Activated naive CD4-positive, alpha-beta T cell treated with anti-CD3 and anti-CD28 coated beads for 36 hours (primary cell): ENCODE measurements at regions not wholly inside any gene's neighbourhood (a gene's known extent, or its start where the extent isn't known, plus 50 kb on each side); places are given as distances from the start of the nearest gene placed in this dataset.

ENCODE experiments used
- CTCF ChIA-PET: fragments of 350-600 bp; sonication (Branson Sonifier 250); formaldehyde crosslinking; loops from one replicate; lab custom pipeline; 2021; ENCODE audit warnings: antibody characterized with exemption; lab: Charles Lee
- DNase-seq: peaks from one replicate; pipeline ENCODE4 v3.0.0-alpha.2; 2020
- H3K27ac Mint-ChIP-seq: one replicate; pipeline ENCODE4 v1.8.0; 2021; ENCODE audit warnings: mild to moderate bottlenecking, mixed read lengths
- H3K27me3 Mint-ChIP-seq: one replicate; pipeline ENCODE4 v1.8.0; 2021; ENCODE audit warnings: low read depth, mixed read lengths
- H3K36me3 Mint-ChIP-seq: one replicate; pipeline ENCODE4 v1.8.0; 2021; ENCODE audit warnings: low read depth, mixed read lengths
- H3K4me1 Mint-ChIP-seq: one replicate; pipeline ENCODE4 v1.8.0; 2021; ENCODE audit warnings: low read depth, mixed read lengths
- H3K4me3 Mint-ChIP-seq: one replicate; pipeline ENCODE4 v1.8.0; 2021; ENCODE audit warnings: mild to moderate bottlenecking, moderate library complexity, mixed read lengths
- H3K9me3 Mint-ChIP-seq: one replicate; pipeline ENCODE4 v1.8.0; 2021; ENCODE audit warnings: mixed read lengths
- intact Hi-C: fragments of 100-400 bp; cut with micrococcal nuclease; formaldehyde crosslinking; loops from one replicate; pipeline ENCODE4 v1.15.1; 2023

- intact Hi-C loops, result no loop called here
- Mint-ChIP-seq H3K9me3 (no peaks in the 10 kb centered on the region), H3K36me3 (no peaks in the 10 kb centered on the region), H3K27ac (no peak overlapping the region), H3K27me3 (no peaks in the 10 kb centered on the region), H3K4me3 (no peak overlapping the region), H3K4me1 (no peaks in the 10 kb centered on the region)
- CTCF ChIA-PET, result no interaction called here
- no peak for DNase-seq
Observed at GRCh38 chr5:3210531-3210930, 385.1 kb upstream of the IRX1 start.

- no peaks in the 10 kb centered on the region for H3K27me3 Mint-ChIP-seq
- CTCF ChIA-PET, result no interaction called here
- no peaks in the 10 kb centered on the region for H3K36me3 Mint-ChIP-seq
- H3K9me3 Mint-ChIP-seq, result no peaks in the 10 kb centered on the region
- H3K4me3 Mint-ChIP-seq, result no peak overlapping the region
- H3K27ac Mint-ChIP-seq, result no peak overlapping the region
- no peak for DNase-seq
- intact Hi-C loops, result no loop called here
- no peaks in the 10 kb centered on the region for H3K4me1 Mint-ChIP-seq
Observed at GRCh38 chr5:3209918-3210317, 385.7 kb upstream of the IRX1 start.

GRCh38 chr5:3202570-3202969 is 393.1 kb upstream of the IRX1 start:
- H3K27me3 Mint-ChIP-seq, result peaks cover 26% of the 10 kb centered on the region

GRCh38 chr5:3201941-3202340 is 393.7 kb upstream of the IRX1 start:
- Mint-ChIP-seq H3K27me3 (peaks cover 30% of the 10 kb centered on the region), H3K27ac (no peak overlapping the region), H3K9me3 (no peaks in the 10 kb centered on the region), H3K4me3 (no peak overlapping the region), H3K36me3 (no peaks in the 10 kb centered on the region), H3K4me1 (peaks cover 4% of the 10 kb centered on the region)
- no peak for DNase-seq
- intact Hi-C loops, result no loop called here
- CTCF ChIA-PET, result no interaction called here

More at GRCh38 chr5:3202570-3202969, 393.1 kb upstream of the IRX1 start:
- intact Hi-C loops, result no loop called here
- DNase-seq, result no peak
- CTCF ChIA-PET, result no interaction called here
- Mint-ChIP-seq H3K4me3 (no peak overlapping the region), H3K9me3 (no peaks in the 10 kb centered on the region), H3K36me3 (no peaks in the 10 kb centered on the region), H3K4me1 (peaks cover 4% of the 10 kb centered on the region), H3K27ac (no peak overlapping the region)

GRCh38 chr5:3201121-3201520 is 394.5 kb upstream of the IRX1 start:
- no peak for DNase-seq
- CTCF ChIA-PET, result no interaction called here
- intact Hi-C loops, result no loop called here
- Mint-ChIP-seq H3K27me3 (peaks cover 30% of the 10 kb centered on the region), H3K9me3 (no peaks in the 10 kb centered on the region), H3K27ac (no peak overlapping the region), H3K36me3 (no peaks in the 10 kb centered on the region), H3K4me1 (peaks cover 4% of the 10 kb centered on the region), H3K4me3 (no peak overlapping the region)

- intact Hi-C loops, result no loop called here
- peaks cover 30% of the 10 kb centered on the region for H3K27me3 Mint-ChIP-seq
- H3K4me3 Mint-ChIP-seq, result no peak overlapping the region
- H3K4me1 Mint-ChIP-seq, result peaks cover 4% of the 10 kb centered on the region
- CTCF ChIA-PET, result no interaction called here
- no peak for DNase-seq
- H3K36me3 Mint-ChIP-seq, result no peaks in the 10 kb centered on the region
- H3K27ac Mint-ChIP-seq, result no peak overlapping the region
- no peaks in the 10 kb centered on the region for H3K9me3 Mint-ChIP-seq
Observed at GRCh38 chr5:3199962-3200755, 395.5 kb upstream of the IRX1 start.

GRCh38 chr5:3198074-3198449 is 397.6 kb upstream of the IRX1 start:
- H3K27me3 Mint-ChIP-seq, result peaks cover 30% of the 10 kb centered on the region
- H3K4me3 Mint-ChIP-seq, result no peak overlapping the region

GRCh38 chr5:3197304-3198073 is 398.1 kb upstream of the IRX1 start:
- H3K27ac Mint-ChIP-seq, result no peak overlapping the region
- intact Hi-C loops, result no loop called here
- no peak overlapping the region for H3K4me3 Mint-ChIP-seq
- peaks cover 27% of the 10 kb centered on the region for H3K27me3 Mint-ChIP-seq
- no peaks in the 10 kb centered on the region for H3K9me3 Mint-ChIP-seq
- H3K4me1 Mint-ChIP-seq, result peaks cover 4% of the 10 kb centered on the region
- no peak for DNase-seq
- CTCF ChIA-PET, result no interaction called here
- no peaks in the 10 kb centered on the region for H3K36me3 Mint-ChIP-seq

More at GRCh38 chr5:3198074-3198449, 397.6 kb upstream of the IRX1 start:
- Mint-ChIP-seq H3K9me3 (no peaks in the 10 kb centered on the region), H3K36me3 (no peaks in the 10 kb centered on the region), H3K4me1 (peaks cover 4% of the 10 kb centered on the region), H3K27ac (no peak overlapping the region)
- intact Hi-C loops, result no loop called here
- no peak for DNase-seq
- CTCF ChIA-PET, result no interaction called here

- H3K27me3 Mint-ChIP-seq, result peaks cover 27% of the 10 kb centered on the region
- H3K4me1 Mint-ChIP-seq, result peaks cover 4% of the 10 kb centered on the region
- DNase-seq, result no peak
- H3K36me3 Mint-ChIP-seq, result no peaks in the 10 kb centered on the region
- H3K4me3 Mint-ChIP-seq, result no peak overlapping the region
- no peak overlapping the region for H3K27ac Mint-ChIP-seq
- peaks cover under 1% of the 10 kb centered on the region for H3K9me3 Mint-ChIP-seq
- intact Hi-C loops, result no loop called here
- CTCF ChIA-PET, result no interaction called here
Observed at GRCh38 chr5:3195994-3196393, 399.6 kb upstream of the IRX1 start.

- intact Hi-C loops, result no loop called here
- peaks cover 20% of the 10 kb centered on the region for H3K27me3 Mint-ChIP-seq
- no peak overlapping the region for H3K4me3 Mint-ChIP-seq
- DNase-seq, result no peak
- H3K9me3 Mint-ChIP-seq, result peaks cover 2% of the 10 kb centered on the region
- H3K4me1 Mint-ChIP-seq, result peaks cover 4% of the 10 kb centered on the region
- no peak overlapping the region for H3K27ac Mint-ChIP-seq
- CTCF ChIA-PET, result no interaction called here
- no peaks in the 10 kb centered on the region for H3K36me3 Mint-ChIP-seq
Observed at GRCh38 chr5:3194684-3195083, 400.9 kb upstream of the IRX1 start.

GRCh38 chr5:3194271-3194670 is 401.4 kb upstream of the IRX1 start:
- intact Hi-C loops, result no loop called here
- Mint-ChIP-seq H3K4me1 (peaks cover 4% of the 10 kb centered on the region), H3K36me3 (no peaks in the 10 kb centered on the region)

GRCh38 chr5:3191585-3191984 is 404.0 kb upstream of the IRX1 start:
- intact Hi-C loops, result no loop called here
- Mint-ChIP-seq H3K4me3 (no peak overlapping the region), H3K27me3 (no peaks in the 10 kb centered on the region), H3K27ac (no peak overlapping the region), H3K4me1 (no peaks in the 10 kb centered on the region), H3K9me3 (peaks cover 2% of the 10 kb centered on the region), H3K36me3 (no peaks in the 10 kb centered on the region)
- no peak for DNase-seq
- CTCF ChIA-PET, result no interaction called here

More at GRCh38 chr5:3194271-3194670, 401.4 kb upstream of the IRX1 start:
- Mint-ChIP-seq H3K9me3 (peaks cover 2% of the 10 kb centered on the region), H3K27me3 (peaks cover 18% of the 10 kb centered on the region), H3K27ac (no peak overlapping the region), H3K4me3 (no peak overlapping the region)
- CTCF ChIA-PET, result no interaction called here
- no peak for DNase-seq

GRCh38 chr5:3190930-3191329 is 404.7 kb upstream of the IRX1 start:
- intact Hi-C loops, result no loop called here
- Mint-ChIP-seq H3K4me1 (no peaks in the 10 kb centered on the region), H3K36me3 (no peaks in the 10 kb centered on the region), H3K9me3 (peaks cover 2% of the 10 kb centered on the region), H3K4me3 (no peak overlapping the region), H3K27me3 (no peaks in the 10 kb centered on the region), H3K27ac (no peak overlapping the region)
- CTCF ChIA-PET, result no interaction called here
- DNase-seq, result no peak
